PC-9 (cell line): ENCODE measurements at regions not wholly inside any gene's neighbourhood (a gene's known extent, or its start where the extent isn't known, plus 50 kb on each side); places are given as distances from the start of the nearest gene placed in this dataset.
"Not testable (repeated sequence)": the region's sequence is repeated elsewhere in the genome, so short reads cannot be mapped to it uniquely, and the experiment has no call there.

Source experiments
- BruUV-seq: library from RNA; stranded (reverse); fragments of 400-500 nt; replicated peaks from 2 replicates; lab custom pipeline; 2021; lab: Mats Ljungman, UMichigan
- CTCF ChIA-PET: fragments of 300-600 bp; sonication (Branson Sonifier 250); formaldehyde crosslinking; loops from one replicate; lab custom pipeline; 2022; ENCODE audit warnings: antibody characterized with exemption; lab: Charles Lee
- POLR2A ChIA-PET: fragments of 300-600 bp; sonication (Branson Sonifier 250); formaldehyde crosslinking; loops from one replicate; lab custom pipeline; 2022; ENCODE audit warnings: antibody characterized with exemption; ENCODE audit not compliant: unreplicated experiment; lab: Charles Lee
- DNase-seq, 2 experiments: peaks; one replicate each; pipeline versions ENCODE4 v3.0.0 to v3.0.0-alpha.2; 2015 to 2022; ENCODE audit warnings: mixed read lengths in 1 of 2
- H2AFZ ChIP-seq: fragments of 200-600 bp; sonication (generic); 2 replicates; pipeline ENCODE4 v1.8.1; 2017; ENCODE audit warnings: antibody characterized with exemption
- H3F3A ChIP-seq: fragments of 200-600 bp; sonication (generic); 2 replicates; pipeline ENCODE4 v1.8.1; 2017; ENCODE audit warnings: antibody characterized with exemption, mild to moderate bottlenecking, low read depth; ENCODE audit not compliant: insufficient read depth
- H3K27ac ChIP-seq: fragments of 200-600 bp; sonication (generic); 2 replicates; pipeline ENCODE4 v1.6.1; 2016; ENCODE audit warnings: mixed run types
- H3K27me3 ChIP-seq: fragments of 200-600 bp; sonication (generic); 2 replicates; pipeline ENCODE4 v1.6.1; 2016; ENCODE audit warnings: low read depth, mixed run types; ENCODE audit not compliant: insufficient read depth
- H3K36me3 ChIP-seq: fragments of 200-600 bp; sonication (generic); 2 replicates; pipeline ENCODE4 v1.6.1; 2016; ENCODE audit warnings: low read depth, mixed run types
- H3K4me1 ChIP-seq: fragments of 200-600 bp; sonication (generic); replicated peaks from 2 replicates; pipeline ENCODE4 v1.6.1; 2016; ENCODE audit warnings: mixed run types; ENCODE audit not compliant: insufficient read depth
- H3K4me2 ChIP-seq: fragments of 200-600 bp; sonication (generic); 2 replicates; pipeline ENCODE4 v1.6.1; 2017; ENCODE audit warnings: mixed run types
- H3K4me3 ChIP-seq: fragments of 200-600 bp; sonication (generic); 2 replicates; pipeline ENCODE4 v1.6.1; 2016; ENCODE audit warnings: mixed run types
- H3K79me2 ChIP-seq: fragments of 200-600 bp; sonication (generic); 2 replicates; pipeline ENCODE4 v1.6.1; 2017; ENCODE audit warnings: low read depth, mixed run types
- H3K9me2 ChIP-seq: fragments of 200-600 bp; sonication (generic); 2 replicates; pipeline ENCODE4 v1.8.1; 2017; ENCODE audit warnings: mild to moderate bottlenecking; ENCODE audit not compliant: insufficient read depth
- H3K9me3 ChIP-seq: fragments of 200-600 bp; sonication (generic); 2 replicates; pipeline ENCODE4 v1.8.1; 2016; ENCODE audit warnings: low read depth; ENCODE audit not compliant: insufficient read depth
- H4K20me1 ChIP-seq: fragments of 200-600 bp; sonication (generic); 2 replicates; pipeline ENCODE4 v1.8.1; 2017; ENCODE audit not compliant: insufficient read depth
- CTCF ChIP-seq: fragments of 200-600 bp; sonication (generic); conservative IDR thresholded peaks from 2 replicates; pipeline ENCODE4 v1.6.1; 2017; ENCODE audit warnings: mixed run types, antibody characterized with exemption, mild to moderate bottlenecking, moderate library complexity
- EZH2 ChIP-seq: fragments of 200-600 bp; sonication (generic); IDR thresholded peaks from 2 replicates; pipeline ENCODE4 v1.8.0; 2017; ENCODE audit warnings: antibody characterized with exemption, low read depth
- intact Hi-C: fragments of 100-400 bp; cut with micrococcal nuclease; formaldehyde crosslinking; loops from one replicate; pipeline ENCODE4 v1.10.0; 2022; ENCODE audit not compliant: unreplicated experiment

GRCh38 chr15:70576696-70577095 is 186.7 kb downstream of the UACA start:
- Histone ChIP-seq H3K79me2 (no peaks in the 10 kb centered on the region), H2AFZ (no peak overlapping the region), H3K4me3 (no peak overlapping the region), H3K27ac (no peak overlapping the region), H3K36me3 (no peaks in the 10 kb centered on the region), H3K4me1 (no peaks in the 10 kb centered on the region), H3K4me2 (no peak overlapping the region), H4K20me1 (no peaks in the 10 kb centered on the region), H3F3A (no peaks in the 10 kb centered on the region), H3K9me3 (no peaks in the 10 kb centered on the region), H3K9me2 (no peaks in the 10 kb centered on the region), H3K27me3 (no peaks in the 10 kb centered on the region)
- intact Hi-C loops, result no loop called here
- DNase-seq, result no peak
- CTCF ChIA-PET, result no interaction called here
- no peak for TF ChIP-seq EZH2
- no peak for TF ChIP-seq CTCF
- POLR2A ChIA-PET, result no interaction called here
- BruUV-seq, result no TSS peak

GRCh38 chr15:70576276-70576675 is 187.1 kb downstream of the UACA start:
- no peak overlapping the region for H2AFZ ChIP-seq
- H3K9me2 ChIP-seq, result no peaks in the 10 kb centered on the region
- H3K4me1 ChIP-seq, result no peaks in the 10 kb centered on the region
- no peaks in the 10 kb centered on the region for H3K79me2 ChIP-seq
- intact Hi-C loops, result no loop called here
- DNase-seq, result no peak
- no peak overlapping the region for H3K4me2 ChIP-seq
- no peak overlapping the region for H3K4me3 ChIP-seq
- no peaks in the 10 kb centered on the region for H3F3A ChIP-seq
- no peaks in the 10 kb centered on the region for H3K27me3 ChIP-seq
- TF ChIP-seq CTCF, result no peak
- no peak for TF ChIP-seq EZH2
- CTCF ChIA-PET, result interaction anchor here (0.6 kb wide), 1 partner anchor 108 kb away, joined by 3 read pairs; no protein-coding TSS in a partner anchor
- no peaks in the 10 kb centered on the region for H4K20me1 ChIP-seq
- H3K36me3 ChIP-seq, result no peaks in the 10 kb centered on the region
- no peak overlapping the region for H3K27ac ChIP-seq
- POLR2A ChIA-PET, result no interaction called here
- H3K9me3 ChIP-seq, result no peaks in the 10 kb centered on the region
- BruUV-seq, result no TSS peak

- H3K27ac ChIP-seq, result no peak overlapping the region
- H3K9me3 ChIP-seq, result no peaks in the 10 kb centered on the region
- H2AFZ ChIP-seq, result no peak overlapping the region
- POLR2A ChIA-PET, result interaction anchor here (0.7 kb wide), 1 partner anchor 70 kb away, joined by 3 read pairs; no protein-coding TSS in a partner anchor
- H3F3A ChIP-seq, result peaks cover 2% of the 10 kb centered on the region; the same call in 1 of the 2 replicates
- H3K4me3 ChIP-seq, result no peak overlapping the region
- CTCF ChIA-PET, result interaction anchor here (0.6 kb wide), 1 partner anchor 107 kb away, joined by 3 read pairs; no protein-coding TSS in a partner anchor
- TF ChIP-seq EZH2, result no peak
- TF ChIP-seq CTCF, result no peak
- no peaks in the 10 kb centered on the region for H3K9me2 ChIP-seq
- peaks cover under 1% of the 10 kb centered on the region; the same call in 1 of the 2 replicates for H3K4me1 ChIP-seq
- no peaks in the 10 kb centered on the region for H3K27me3 ChIP-seq
- no peaks in the 10 kb centered on the region for H3K79me2 ChIP-seq
- no peak overlapping the region for H3K4me2 ChIP-seq
- intact Hi-C loops, result no loop called here
- no peak for DNase-seq
- H3K36me3 ChIP-seq, result no peaks in the 10 kb centered on the region
- no peaks in the 10 kb centered on the region for H4K20me1 ChIP-seq
- no TSS peak for BruUV-seq
Observed at GRCh38 chr15:70575231-70576226, 187.8 kb downstream of the UACA start.

- intact Hi-C loops, H3K9me2 ChIP-seq, POLR2A ChIA-PET, H3K27me3 ChIP-seq, DNase-seq, H4K20me1 ChIP-seq, H3K27ac ChIP-seq, CTCF ChIA-PET, H3K4me3 ChIP-seq, H3K9me3 ChIP-seq, BruUV-seq, H2AFZ ChIP-seq, H3K79me2 ChIP-seq, H3K4me2 ChIP-seq, H3K36me3 ChIP-seq: not testable (repeated sequence)
- peaks cover 13% of the 10 kb centered on the region for H3K4me1 ChIP-seq
- H3F3A ChIP-seq, result peaks cover 13% of the 10 kb centered on the region; the same call in 1 of the 2 replicates
Observed at GRCh38 chr15:70574325-70574724, 189.0 kb downstream of the UACA start.
